ENCODE measurements at regions not wholly inside any gene's neighbourhood (a gene's known extent, or its start where the extent isn't known, plus 50 kb on each side); places are given as distances from the start of the nearest gene placed in this dataset.
A peak's percentile ranks its signal among the peaks of the same experiment; 100 is the strongest.

- TF ChIP-seq CTCF (conservative IDR thresholded peaks at IDR 0.05; ENCODE audit: low read length) (peak; percentile 53), EZH2phosphoT487 (IDR thresholded peaks at IDR 0.05; ENCODE audit: borderline replicate concordance) (no peak)
These were observed 273.3 kb downstream of the GLI2 start for GRCh38 chr2:121008975-121009374.
